Common myeloid progenitor, CD34-positive (primary cell): ENCODE measurements at regions not wholly inside any gene's neighbourhood (a gene's known extent, or its start where the extent isn't known, plus 50 kb on each side); places are given as distances from the start of the nearest gene placed in this dataset.

Experiments used
- CTCF ChIA-PET: fragments of 350-600 bp; sonication (Branson Sonifier 250); formaldehyde crosslinking; loops from one replicate; lab custom pipeline; 2021; ENCODE audit warnings: antibody characterized with exemption; lab: Charles Lee
- POLR2A ChIA-PET: fragments of 350-600 bp; sonication (Branson Sonifier 250); formaldehyde crosslinking; loops from one replicate; lab custom pipeline; 2021; ENCODE audit warnings: antibody characterized with exemption; lab: Charles Lee
- DNase-seq, 3 donors: peaks; one replicate each; pipeline versions ENCODE4 v3.0.0 to v3.0.0-alpha.2; 2013
- H3K27ac ChIP-seq, 2 experiments: 1 replicate in 1 of 2; 2 replicates in 1 of 2; pipeline ENCODE4 v1.7.0; 2013; ENCODE audit warnings: inconsistent platforms in 2 of 2, low read length in 2 of 2, mild to moderate bottlenecking in 2 of 2, low read depth in 1 of 2, moderate library complexity in 1 of 2; ENCODE audit not compliant: severe bottlenecking in 2 of 2, insufficient read depth in 1 of 2, poor library complexity in 1 of 2
- H3K27me3 ChIP-seq, 5 experiments: replicated peaks in 2 of 5; 1 replicate in 3 of 5; 2 replicates in 2 of 5; pipeline versions ENCODE4 v1.6.1 to v1.7.0; 2013; ENCODE audit warnings: low read length in 4 of 5, mild to moderate bottlenecking in 2 of 5, moderate library complexity in 2 of 5, inconsistent platforms in 1 of 5; ENCODE audit not compliant: insufficient read depth in 5 of 5, control insufficient read depth in 4 of 5
- H3K36me3 ChIP-seq, 4 experiments: 1 replicate in 2 of 4; 2 replicates in 2 of 4; pipeline versions ENCODE4 v1.6.1 to v1.7.0; 2013; ENCODE audit warnings: low read length in 3 of 4, control low read depth in 1 of 4, mild to moderate bottlenecking in 1 of 4; ENCODE audit not compliant: control insufficient read depth in 4 of 4, insufficient read depth in 4 of 4
- H3K4me1 ChIP-seq, 4 experiments: 1 replicate in 3 of 4; 2 replicates in 1 of 4; pipeline versions ENCODE4 v1.6.1 to v1.7.1; 2013; ENCODE audit warnings: low read length in 3 of 4, mild to moderate bottlenecking in 3 of 4, control low read depth in 1 of 4, inconsistent platforms in 1 of 4, moderate library complexity in 1 of 4; ENCODE audit not compliant: control insufficient read depth in 4 of 4, insufficient read depth in 4 of 4; ENCODE audit errors: control extremely low read depth in 1 of 4
- H3K4me3 ChIP-seq, 7 experiments: 1 replicate in 4 of 7; 2 replicates in 3 of 7; pipeline versions ENCODE4 v1.5.1 to v1.7.0; 2013; ENCODE audit warnings: mild to moderate bottlenecking in 7 of 7, low read length in 6 of 7, moderate library complexity in 6 of 7, inconsistent platforms in 2 of 7, low read depth in 2 of 7, control low read depth in 1 of 7; ENCODE audit not compliant: insufficient read depth in 4 of 7, control insufficient read depth in 1 of 7; ENCODE audit errors: extremely low read depth in 1 of 7
- H3K9me3 ChIP-seq, 5 experiments: 1 replicate in 4 of 5; 2 replicates in 1 of 5; pipeline versions ENCODE4 v1.6.1 to v1.7.1; 2013; ENCODE audit warnings: low read length in 4 of 5, mild to moderate bottlenecking in 2 of 5, inconsistent platforms in 1 of 5, low read depth in 1 of 5, moderate library complexity in 1 of 5; ENCODE audit not compliant: control insufficient read depth in 4 of 5, insufficient read depth in 2 of 5; ENCODE audit errors: control extremely low read depth in 1 of 5
- WGBS: methylation state at CpG from one replicate; pipeline ENCODE4 v1.1.5; 2013; ENCODE audit not compliant: insufficient coverage; 5-methylcytosine and 5-hydroxymethylcytosine counted together

GRCh38 chr18:31229829-31230228 lies 67.2 kb upstream of the DSC1 start:
- ChIA-PET POLR2A (no interaction called here), CTCF (no interaction called here)
- no CpG with 5 or more reads among the region's 2 CpGs for WGBS
- H3K36me3 ChIP-seq = no peaks in the 10 kb centered on the region
- no peaks in the 10 kb centered on the region for H3K27me3 ChIP-seq
- no peak overlapping the region for H3K4me3 ChIP-seq
- no peak overlapping the region for H3K27ac ChIP-seq
- H3K9me3 ChIP-seq = no peaks in the 10 kb centered on the region
- H3K4me1 ChIP-seq = no peaks in the 10 kb centered on the region
- DNase-seq = no peak

GRCh38 chr18:31230495-31230894 lies 67.8 kb upstream of the DSC1 start:
- Histone ChIP-seq H3K27ac (no peak overlapping the region), H3K4me3 (no peak overlapping the region), H3K36me3 (no peaks in the 10 kb centered on the region), H3K4me1 (no peaks in the 10 kb centered on the region), H3K27me3 (no peaks in the 10 kb centered on the region), H3K9me3 (no peaks in the 10 kb centered on the region)
- POLR2A ChIA-PET = no interaction called here
- 100% methylated on average over 2 of the region's 3 CpGs for WGBS
- CTCF ChIA-PET = no interaction called here
- DNase-seq = no peak

GRCh38 chr18:31232013-31232412 lies 69.4 kb upstream of the DSC1 start:
- 100% methylated on average over 3 of the region's 5 CpGs for WGBS
- no peak overlapping the region for H3K4me3 ChIP-seq
- H3K27ac ChIP-seq = no peak overlapping the region
- CTCF ChIA-PET = no interaction called here
- H3K36me3 ChIP-seq = no peaks in the 10 kb centered on the region
- H3K27me3 ChIP-seq = no peaks in the 10 kb centered on the region
- no peak for DNase-seq
- no peaks in the 10 kb centered on the region for H3K9me3 ChIP-seq
- H3K4me1 ChIP-seq = no peaks in the 10 kb centered on the region
- POLR2A ChIA-PET = no interaction called here

GRCh38 chr18:31232775-31233424 lies 70.2 kb upstream of the DSC1 start:
- CTCF ChIA-PET = no interaction called here

GRCh38 chr18:31233621-31234275 lies 71.1 kb upstream of the DSC1 start:
- POLR2A ChIA-PET = no interaction called here
- H3K4me3 ChIP-seq = no peak overlapping the region
- H3K9me3 ChIP-seq = no peaks in the 10 kb centered on the region
- H3K27ac ChIP-seq = no peak overlapping the region
- H3K36me3 ChIP-seq = no peaks in the 10 kb centered on the region
- no peak for DNase-seq
- H3K27me3 ChIP-seq = no peaks in the 10 kb centered on the region
- CTCF ChIA-PET = no interaction called here
- WGBS = 100% methylated on average over 1 of the region's 3 CpGs
- H3K4me1 ChIP-seq = no peaks in the 10 kb centered on the region

More at GRCh38 chr18:31232775-31233424, 70.2 kb upstream of the DSC1 start:
- no peak overlapping the region for H3K4me3 ChIP-seq
- H3K36me3 ChIP-seq = no peaks in the 10 kb centered on the region
- H3K9me3 ChIP-seq = no peaks in the 10 kb centered on the region
- POLR2A ChIA-PET = no interaction called here
- no peak for DNase-seq
- no peaks in the 10 kb centered on the region for H3K27me3 ChIP-seq
- no peak overlapping the region for H3K27ac ChIP-seq
- no peaks in the 10 kb centered on the region for H3K4me1 ChIP-seq
- WGBS = 100% methylated on average over 2 of the region's 6 CpGs

- H3K4me1 ChIP-seq = no peaks in the 10 kb centered on the region
- no peak overlapping the region for H3K4me3 ChIP-seq
- 100% methylated on average over 2 of the region's 5 CpGs for WGBS
- no peak for DNase-seq
- no peak overlapping the region for H3K27ac ChIP-seq
- ChIA-PET POLR2A (interaction anchor here (0.7 kb wide), 1 partner anchor 33 kb away, joined by 3 read pairs; no protein-coding TSS in a partner anchor), CTCF (no interaction called here)
- H3K9me3 ChIP-seq = no peaks in the 10 kb centered on the region
- H3K36me3 ChIP-seq = no peaks in the 10 kb centered on the region
- no peaks in the 10 kb centered on the region for H3K27me3 ChIP-seq
These were observed 73.2 kb upstream of the DSC1 start for GRCh38 chr18:31235856-31236255.

- DNase-seq = no peak
- Histone ChIP-seq H3K27ac (no peak overlapping the region), H3K4me1 (no peaks in the 10 kb centered on the region), H3K4me3 (no peak overlapping the region), H3K27me3 (no peaks in the 10 kb centered on the region), H3K36me3 (no peaks in the 10 kb centered on the region), H3K9me3 (no peaks in the 10 kb centered on the region)
- WGBS = 100% methylated on average over 2 of the region's 2 CpGs
- POLR2A ChIA-PET = no interaction called here
- CTCF ChIA-PET = no interaction called here
These were observed 74.5 kb upstream of the DSC1 start for GRCh38 chr18:31237142-31237541.
